ENCODE measurements at regions not wholly inside any gene's neighbourhood (a gene's known extent, or its start where the extent isn't known, plus 50 kb on each side); places are given as distances from the start of the nearest gene placed in this dataset.

DNA sequence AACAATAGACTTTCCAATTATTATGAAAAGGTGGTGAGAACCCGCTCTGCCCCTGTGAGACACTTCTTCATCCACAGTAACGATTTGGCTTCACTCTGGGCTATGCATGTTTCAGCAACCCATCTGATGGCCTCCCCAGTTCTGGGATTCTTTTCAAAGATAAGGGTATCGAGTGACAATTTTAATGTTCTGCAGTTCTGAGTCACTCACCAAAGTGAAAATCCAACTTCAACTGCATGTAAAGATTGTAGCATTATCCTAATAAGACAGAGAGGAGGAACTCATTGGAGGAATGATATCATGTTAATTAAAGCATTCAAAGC, 1078.3 kb upstream of the SEMA6A start:
- no peak overlapping the region for H3K4me3 ChIP-seq (ENCODE audit: low read depth, low read length)
- TF ChIP-seq, protein P1, sequence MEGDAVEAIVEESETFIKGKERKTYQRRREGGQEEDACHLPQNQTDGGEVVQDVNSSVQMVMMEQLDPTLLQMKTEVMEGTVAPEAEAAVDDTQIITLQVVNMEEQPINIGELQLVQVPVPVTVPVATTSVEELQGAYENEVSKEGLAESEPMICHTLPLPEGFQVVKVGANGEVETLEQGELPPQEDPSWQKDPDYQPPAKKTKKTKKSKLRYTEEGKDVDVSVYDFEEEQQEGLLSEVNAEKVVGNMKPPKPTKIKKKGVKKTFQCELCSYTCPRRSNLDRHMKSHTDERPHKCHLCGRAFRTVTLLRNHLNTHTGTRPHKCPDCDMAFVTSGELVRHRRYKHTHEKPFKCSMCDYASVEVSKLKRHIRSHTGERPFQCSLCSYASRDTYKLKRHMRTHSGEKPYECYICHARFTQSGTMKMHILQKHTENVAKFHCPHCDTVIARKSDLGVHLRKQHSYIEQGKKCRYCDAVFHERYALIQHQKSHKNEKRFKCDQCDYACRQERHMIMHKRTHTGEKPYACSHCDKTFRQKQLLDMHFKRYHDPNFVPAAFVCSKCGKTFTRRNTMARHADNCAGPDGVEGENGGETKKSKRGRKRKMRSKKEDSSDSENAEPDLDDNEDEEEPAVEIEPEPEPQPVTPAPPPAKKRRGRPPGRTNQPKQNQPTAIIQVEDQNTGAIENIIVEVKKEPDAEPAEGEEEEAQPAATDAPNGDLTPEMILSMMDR (IDR thresholded peaks at IDR 0.05; ENCODE audit: insufficient read depth, low read length), result no peak
- no peak for DNase-seq (ENCODE audit: low read depth)

DNA sequence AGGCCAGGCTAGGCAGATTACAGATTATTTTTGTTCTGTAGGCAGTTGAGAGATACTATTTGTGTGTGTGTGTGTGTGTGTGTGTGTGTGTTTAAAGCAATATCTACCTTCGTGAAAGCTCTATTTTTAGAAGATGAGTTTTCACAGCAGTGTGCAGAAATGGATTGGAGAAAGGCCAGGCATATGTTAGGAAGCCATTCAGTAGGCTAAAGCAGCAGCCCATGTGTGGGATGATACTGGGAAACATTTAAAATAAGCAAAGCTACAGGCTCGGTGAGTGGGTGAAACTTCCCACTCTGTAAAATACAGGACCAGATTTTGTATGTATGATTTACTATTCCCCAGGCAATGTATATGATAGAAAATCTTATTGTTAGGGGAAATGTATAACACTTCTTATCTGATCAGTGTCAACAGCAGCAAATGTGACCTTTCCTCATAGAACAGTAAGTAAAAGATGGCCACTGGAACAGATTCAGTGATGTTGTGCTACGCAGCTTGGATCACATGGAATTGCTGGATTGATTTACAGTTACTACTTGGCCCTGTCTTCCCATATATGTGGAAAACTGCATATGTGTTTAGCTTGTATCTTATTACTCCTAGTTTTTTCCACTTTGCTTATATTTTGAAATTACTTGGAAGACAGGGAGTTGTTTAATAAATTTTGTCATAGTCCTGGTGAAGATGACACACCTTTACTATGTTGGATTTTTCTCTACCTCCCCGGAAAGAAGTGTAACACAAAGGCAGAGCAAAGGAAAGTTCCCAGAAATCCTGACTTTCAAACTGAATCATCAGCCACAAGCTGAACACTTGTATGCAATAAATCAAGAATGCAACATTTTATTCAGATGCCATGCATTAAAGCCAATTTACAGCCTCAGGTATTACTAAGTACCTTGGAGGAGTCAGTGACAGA, 1077.7 kb upstream of the SEMA6A start:
- no peak for DNase-seq (ENCODE audit: low read depth)
- H3K4me3 ChIP-seq (ENCODE audit: low read depth, low read length), result no peak overlapping the region
- TF ChIP-seq, protein P1 (IDR thresholded peaks at IDR 0.05; ENCODE audit: insufficient read depth, low read length), result no peak

DNA sequence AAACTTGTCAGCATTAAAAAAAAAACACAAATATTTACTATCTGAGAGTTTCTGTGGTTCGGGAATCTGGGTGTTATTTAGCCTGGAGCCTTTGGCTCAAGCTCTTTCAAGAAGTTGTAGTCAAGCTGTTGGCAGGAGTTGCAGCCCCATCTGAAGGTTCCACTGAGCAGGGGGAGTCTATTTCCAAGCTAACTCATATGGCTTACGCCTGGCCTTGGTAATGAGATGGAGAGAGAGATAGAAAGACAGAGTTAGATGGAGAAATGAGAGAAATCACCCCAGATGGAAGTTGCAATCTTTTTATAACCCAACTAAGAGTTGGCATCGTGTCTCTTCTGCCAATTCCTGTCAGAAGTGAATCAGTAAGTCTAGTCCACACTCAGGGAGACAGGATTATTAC, 1075.2 kb upstream of the SEMA6A start:
- TF ChIP-seq, protein P1 (IDR thresholded peaks at IDR 0.05; ENCODE audit: insufficient read depth, low read length), result no peak
- H3K4me3 ChIP-seq (ENCODE audit: low read depth, low read length), result no peak overlapping the region
- no peak for DNase-seq (ENCODE audit: low read depth)

DNA sequence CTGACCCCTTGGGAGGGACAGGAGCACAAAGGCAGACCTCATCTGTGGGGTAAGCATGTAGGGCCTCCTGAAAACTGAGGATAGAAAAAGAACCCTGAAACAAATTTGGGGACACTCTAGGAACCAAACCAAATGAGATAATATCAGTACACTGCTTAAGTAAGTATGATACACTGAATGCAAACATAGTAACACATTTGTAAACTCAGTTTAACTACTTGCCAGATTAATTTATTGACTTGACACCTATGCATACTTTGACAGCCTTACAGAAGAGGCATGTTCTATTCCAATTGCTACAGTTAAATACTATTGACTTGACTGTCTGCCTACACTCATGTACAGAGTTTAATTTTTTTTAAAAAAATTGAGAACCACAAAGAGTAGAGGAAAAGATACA, 1070.8 kb upstream of the SEMA6A start:
- no peak overlapping the region for H3K4me3 ChIP-seq (ENCODE audit: low read depth, low read length)
- DNase-seq (ENCODE audit: low read depth), result no peak
- TF ChIP-seq, protein P1 (IDR thresholded peaks at IDR 0.05; ENCODE audit: insufficient read depth, low read length), result no peak

DNA sequence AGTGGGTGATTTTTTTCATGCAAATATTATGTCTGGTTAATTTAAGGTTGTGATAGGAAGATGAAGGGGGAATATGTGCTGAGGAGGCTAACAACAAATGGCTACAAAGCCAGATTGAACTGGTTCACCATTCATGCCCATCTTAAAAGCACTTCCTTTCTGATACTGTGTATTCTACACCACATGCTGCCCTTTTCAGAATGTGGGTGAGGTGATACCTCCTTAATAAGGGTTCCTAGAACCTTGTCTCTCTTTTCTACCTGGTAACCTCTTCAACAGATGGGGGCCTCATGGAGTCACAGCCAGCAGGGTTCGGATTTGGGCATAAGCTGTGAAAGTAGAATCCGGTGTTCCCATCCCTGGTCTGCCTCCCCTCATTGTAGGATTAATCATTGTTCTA, 1064.0 kb upstream of the SEMA6A start:
- no peak for DNase-seq (ENCODE audit: low read depth)

DNA sequence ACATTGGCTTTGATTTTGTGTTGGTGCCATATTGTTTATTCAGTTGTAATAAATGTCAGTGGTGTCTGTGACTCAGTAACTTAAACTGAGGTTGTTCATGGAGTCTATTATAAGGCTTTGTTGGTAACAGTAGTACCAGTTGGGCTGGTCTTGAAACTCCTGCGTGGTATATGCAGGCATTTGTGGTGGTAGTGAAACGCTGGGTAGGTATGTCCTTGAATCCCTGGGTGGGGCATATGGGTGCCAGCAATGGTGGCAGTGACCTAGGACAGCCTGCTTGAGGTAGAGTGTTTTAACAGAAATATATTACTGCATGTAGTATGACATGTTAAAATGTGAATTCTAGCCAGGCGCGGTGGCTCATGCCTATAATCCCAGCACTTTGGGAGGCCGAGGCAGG, 1058.5 kb upstream of the SEMA6A start:
- H3K4me3 ChIP-seq (ENCODE audit: low read depth, low read length), result no peak overlapping the region
- TF ChIP-seq, protein P1 (IDR thresholded peaks at IDR 0.05; ENCODE audit: insufficient read depth, low read length), result no peak
- no peak for DNase-seq (ENCODE audit: low read depth)

More for the DNA sequence above, 1064.0 kb upstream of the SEMA6A start:
- TF ChIP-seq, protein P1 (IDR thresholded peaks at IDR 0.05; ENCODE audit: insufficient read depth, low read length), result no peak
- H3K4me3 ChIP-seq (ENCODE audit: low read depth, low read length), result no peak overlapping the region

Data from fibroblast of the aortic adventitia (primary cell).